Mesothelial cell of epicardium (in vitro differentiated cells): ENCODE measurements at regions not wholly inside any gene's neighbourhood (a gene's known extent, or its start where the extent isn't known, plus 50 kb on each side); places are given as distances from the start of the nearest gene placed in this dataset.
"Not testable (repeated sequence)": the region's sequence is repeated elsewhere in the genome, so short reads cannot be mapped to it uniquely, and the experiment has no call there.

Source experiments
- DNase-seq, 2 experiments: peaks; one replicate each; pipeline ENCODE4 v3.0.0; 2021; ENCODE audit warnings: low spot score in 2 of 2; ENCODE audit not compliant: unreplicated experiment in 2 of 2
- H3K27ac Mint-ChIP-seq: 2 replicates; pipeline ENCODE4 v1.8.0; 2021; ENCODE audit warnings: mixed read lengths
- H3K27me3 Mint-ChIP-seq: 2 replicates; pipeline ENCODE4 v1.8.0; 2021; ENCODE audit warnings: low read depth, mixed read lengths
- H3K36me3 Mint-ChIP-seq: 2 replicates; pipeline ENCODE4 v1.8.0; 2021; ENCODE audit warnings: mixed read lengths
- H3K4me1 Mint-ChIP-seq: 2 replicates; pipeline ENCODE4 v1.8.0; 2021; ENCODE audit warnings: mixed read lengths
- H3K4me3 Mint-ChIP-seq: 2 replicates; pipeline ENCODE4 v1.8.0; 2021; ENCODE audit warnings: mild to moderate bottlenecking, moderate library complexity, mixed read lengths
- H3K9me3 Mint-ChIP-seq: 2 replicates; pipeline ENCODE4 v1.8.0; 2021; ENCODE audit warnings: mixed read lengths
- TF ChIP-seq, protein P1 (sequence below): fragments of 200-600 bp; sonication (generic); IDR thresholded peaks from one replicate; pipeline ENCODE4 v1.5.0; 2021; ENCODE audit warnings: antibody characterized with exemption; ENCODE audit not compliant: unreplicated experiment

DNA sequence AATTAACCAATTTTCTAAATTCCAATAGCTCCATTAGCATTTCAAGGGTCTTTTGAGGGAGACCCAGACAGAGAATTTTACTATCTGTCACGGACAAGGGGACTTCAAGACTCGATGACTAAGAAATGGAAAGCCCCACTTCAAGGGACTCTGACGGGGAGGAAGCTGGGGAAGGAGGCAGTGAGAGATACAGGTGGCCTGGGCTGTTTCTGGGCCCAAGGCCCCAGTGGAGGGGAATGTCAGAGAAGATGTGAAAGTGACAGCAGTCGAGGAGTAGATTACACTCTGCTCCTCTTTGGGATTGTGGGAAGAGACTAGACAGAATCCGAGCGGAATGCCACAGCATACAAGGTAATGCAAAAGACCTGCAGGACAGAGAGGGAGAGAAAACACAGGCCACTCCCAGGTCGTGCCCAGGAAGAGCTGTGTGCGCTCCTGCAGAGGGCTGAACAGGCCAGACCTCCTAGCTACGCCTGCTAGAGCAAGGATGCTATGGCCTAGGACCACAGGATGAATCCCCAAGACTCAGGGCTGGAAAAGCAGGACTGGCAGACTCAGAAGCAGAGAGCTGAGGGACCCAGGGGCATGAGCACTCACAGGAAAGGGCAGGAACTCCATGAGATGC is 321.5 kb upstream of the CHRNA7 start:
- not testable (repeated sequence) for H3K36me3 Mint-ChIP-seq

DNA sequence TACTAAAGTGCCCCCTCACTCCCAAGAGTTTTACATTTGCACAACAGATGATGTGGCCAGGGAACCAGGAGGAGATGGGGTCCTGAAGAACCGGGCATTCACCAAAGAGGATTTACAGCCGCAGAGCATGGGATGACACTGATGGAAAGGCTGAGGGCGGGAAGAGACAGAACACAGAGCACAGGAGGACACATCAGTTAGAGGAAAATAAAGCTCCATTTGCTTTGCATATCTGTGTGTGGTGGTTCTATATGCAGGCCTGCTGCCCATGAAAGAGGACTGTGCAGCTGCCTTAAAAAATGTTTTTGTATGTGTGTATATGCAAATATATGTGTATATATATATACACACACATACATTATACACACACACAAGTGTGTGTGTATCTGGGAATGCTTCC is 320.8 kb upstream of the CHRNA7 start:
- not testable (repeated sequence) for H3K27me3 Mint-ChIP-seq, H3K4me3 Mint-ChIP-seq, H3K9me3 Mint-ChIP-seq, DNase-seq, H3K4me1 Mint-ChIP-seq, H3K36me3 Mint-ChIP-seq, H3K27ac Mint-ChIP-seq

More for the DNA sequence above, 321.5 kb upstream of the CHRNA7 start:
- not testable (repeated sequence) for H3K27ac Mint-ChIP-seq, H3K27me3 Mint-ChIP-seq, DNase-seq, H3K4me3 Mint-ChIP-seq, H3K9me3 Mint-ChIP-seq, H3K4me1 Mint-ChIP-seq

- not testable (repeated sequence) for H3K27ac Mint-ChIP-seq, H3K4me3 Mint-ChIP-seq, DNase-seq, H3K27me3 Mint-ChIP-seq, H3K9me3 Mint-ChIP-seq, H3K36me3 Mint-ChIP-seq, H3K4me1 Mint-ChIP-seq
Measured at GRCh38 chr15:31710806-31711205, 319.5 kb upstream of the CHRNA7 start.

DNA sequence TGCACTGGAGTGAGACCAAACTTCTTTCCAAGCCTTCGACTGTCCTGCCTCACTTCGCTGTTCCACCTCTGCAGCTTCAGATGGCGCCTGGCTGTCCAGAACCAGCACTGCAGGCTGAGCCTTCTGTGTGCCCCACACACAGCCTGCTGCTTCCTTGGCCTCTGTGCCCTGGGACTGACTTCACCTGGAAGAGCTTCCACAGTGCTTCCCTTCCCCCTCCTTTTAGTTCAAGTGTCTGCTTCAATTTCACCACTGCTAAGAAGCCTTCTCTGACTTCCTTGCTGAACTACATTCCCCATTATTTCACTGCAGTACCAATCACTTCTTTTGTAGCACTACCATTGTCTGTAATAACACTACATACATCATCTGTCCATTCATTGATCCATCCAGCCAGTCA is 315.1 kb upstream of the CHRNA7 start:
- DNase-seq, H3K36me3 Mint-ChIP-seq, H3K27me3 Mint-ChIP-seq, H3K9me3 Mint-ChIP-seq, H3K4me1 Mint-ChIP-seq, H3K4me3 Mint-ChIP-seq, H3K27ac Mint-ChIP-seq: not testable (repeated sequence)

- H3K27me3 Mint-ChIP-seq, H3K27ac Mint-ChIP-seq, H3K9me3 Mint-ChIP-seq, DNase-seq, H3K4me3 Mint-ChIP-seq, H3K4me1 Mint-ChIP-seq, H3K36me3 Mint-ChIP-seq: not testable (repeated sequence)
Measured at GRCh38 chr15:31718625-31719024, 311.7 kb upstream of the CHRNA7 start.

- not testable (repeated sequence) for H3K4me1 Mint-ChIP-seq, H3K4me3 Mint-ChIP-seq, H3K27ac Mint-ChIP-seq, H3K36me3 Mint-ChIP-seq, H3K9me3 Mint-ChIP-seq, H3K27me3 Mint-ChIP-seq, DNase-seq
Measured at GRCh38 chr15:31719396-31720022, 310.8 kb upstream of the CHRNA7 start.

- H3K27ac Mint-ChIP-seq, H3K36me3 Mint-ChIP-seq, H3K4me3 Mint-ChIP-seq, DNase-seq, H3K4me1 Mint-ChIP-seq, H3K9me3 Mint-ChIP-seq: not testable (repeated sequence)
- peaks cover 23% of the 10 kb centered on the region for H3K27me3 Mint-ChIP-seq
Measured at GRCh38 chr15:31723019-31723418, 307.3 kb upstream of the CHRNA7 start.

- H3K4me3 Mint-ChIP-seq, H3K4me1 Mint-ChIP-seq, H3K27ac Mint-ChIP-seq, DNase-seq, H3K36me3 Mint-ChIP-seq, H3K9me3 Mint-ChIP-seq: not testable (repeated sequence)
- H3K27me3 Mint-ChIP-seq = peaks cover 31% of the 10 kb centered on the region
Measured at GRCh38 chr15:31724903-31725302, 305.4 kb upstream of the CHRNA7 start.

DNA sequence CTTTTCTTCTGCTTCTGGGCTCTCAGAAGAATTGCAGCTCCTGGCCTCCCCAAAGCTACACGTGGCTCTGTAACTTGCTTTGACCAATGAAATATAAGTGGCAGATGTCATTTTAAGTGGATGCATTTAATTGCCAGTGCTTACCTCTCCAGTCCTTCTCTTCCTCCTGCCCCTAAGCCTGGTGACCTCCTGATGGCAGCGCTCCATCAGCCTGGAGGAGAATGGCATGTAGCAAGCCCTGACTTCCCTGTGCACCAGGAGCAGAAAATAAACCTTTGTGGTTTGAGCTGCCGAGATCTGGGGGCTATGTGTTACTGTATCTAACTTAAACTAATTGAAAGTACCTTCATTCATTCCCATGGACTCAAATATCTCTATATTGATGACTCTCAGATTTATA is 304.7 kb upstream of the CHRNA7 start:
- not testable (repeated sequence) for H3K4me1 Mint-ChIP-seq, H3K27ac Mint-ChIP-seq, H3K9me3 Mint-ChIP-seq, DNase-seq, H3K4me3 Mint-ChIP-seq, H3K36me3 Mint-ChIP-seq
- H3K27me3 Mint-ChIP-seq = peaks cover 33% of the 10 kb centered on the region

DNA sequence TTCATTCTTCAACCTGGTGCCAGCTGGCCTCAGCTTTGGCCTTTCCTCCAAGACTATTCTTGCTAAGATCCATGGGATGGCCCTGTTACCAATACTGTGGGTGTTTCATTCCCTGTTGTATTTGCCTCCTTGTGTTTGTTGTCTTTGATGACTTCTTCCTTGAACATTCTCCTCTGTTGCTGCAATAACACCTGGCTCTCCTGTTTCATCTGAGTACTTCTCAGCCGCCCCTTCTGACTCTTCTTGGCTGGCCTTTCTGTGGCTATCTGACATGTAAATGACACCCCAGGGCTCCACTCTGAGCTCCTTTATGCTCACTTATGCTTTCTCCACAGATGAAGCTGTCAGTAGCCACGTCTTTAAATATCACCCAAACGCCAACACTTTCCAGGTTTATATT is 302.7 kb upstream of the CHRNA7 start:
- no peak for DNase-seq
- Mint-ChIP-seq H3K27ac (no peak overlapping the region), H3K27me3 (peaks cover 46% of the 10 kb centered on the region), H3K9me3 (no peaks in the 10 kb centered on the region), H3K4me3 (no peak overlapping the region), H3K36me3 (no peaks in the 10 kb centered on the region), H3K4me1 (no peaks in the 10 kb centered on the region)
- TF ChIP-seq, protein P1, sequence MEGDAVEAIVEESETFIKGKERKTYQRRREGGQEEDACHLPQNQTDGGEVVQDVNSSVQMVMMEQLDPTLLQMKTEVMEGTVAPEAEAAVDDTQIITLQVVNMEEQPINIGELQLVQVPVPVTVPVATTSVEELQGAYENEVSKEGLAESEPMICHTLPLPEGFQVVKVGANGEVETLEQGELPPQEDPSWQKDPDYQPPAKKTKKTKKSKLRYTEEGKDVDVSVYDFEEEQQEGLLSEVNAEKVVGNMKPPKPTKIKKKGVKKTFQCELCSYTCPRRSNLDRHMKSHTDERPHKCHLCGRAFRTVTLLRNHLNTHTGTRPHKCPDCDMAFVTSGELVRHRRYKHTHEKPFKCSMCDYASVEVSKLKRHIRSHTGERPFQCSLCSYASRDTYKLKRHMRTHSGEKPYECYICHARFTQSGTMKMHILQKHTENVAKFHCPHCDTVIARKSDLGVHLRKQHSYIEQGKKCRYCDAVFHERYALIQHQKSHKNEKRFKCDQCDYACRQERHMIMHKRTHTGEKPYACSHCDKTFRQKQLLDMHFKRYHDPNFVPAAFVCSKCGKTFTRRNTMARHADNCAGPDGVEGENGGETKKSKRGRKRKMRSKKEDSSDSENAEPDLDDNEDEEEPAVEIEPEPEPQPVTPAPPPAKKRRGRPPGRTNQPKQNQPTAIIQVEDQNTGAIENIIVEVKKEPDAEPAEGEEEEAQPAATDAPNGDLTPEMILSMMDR = no peak
